Smooth muscle cell (in vitro differentiated cells): ENCODE measurements at regions not wholly inside any gene's neighbourhood (a gene's known extent, or its start where the extent isn't known, plus 50 kb on each side); places are given as distances from the start of the nearest gene placed in this dataset.

Experiments used
- DNase-seq: peaks from one replicate; lab custom pipeline; 2025; ENCODE audit not compliant: unreplicated experiment; lab: John Stamatoyannopoulos, UW
- H2AFZ ChIP-seq: fragments of 200-600 bp; sonication (generic); 2 replicates; pipeline ENCODE4 v1.6.0; 2016; ENCODE audit warnings: antibody characterized with exemption, low read depth, mild to moderate bottlenecking
- H3F3A ChIP-seq: fragments of 200-600 bp; sonication (generic); 2 replicates; pipeline ENCODE4 v1.6.0; 2017; ENCODE audit warnings: antibody characterized with exemption, low read depth
- H3K27ac ChIP-seq: fragments of 200-600 bp; sonication (generic); 2 replicates; pipeline ENCODE4 v1.5.1; 2016; ENCODE audit warnings: low read depth, mild to moderate bottlenecking
- H3K27me3 ChIP-seq: fragments of 200-600 bp; sonication (generic); 2 replicates; pipeline ENCODE4 v1.6.1; 2016; ENCODE audit warnings: low read depth, mild to moderate bottlenecking
- H3K36me3 ChIP-seq: fragments of 200-600 bp; sonication (generic); 2 replicates; pipeline ENCODE4 v1.5.1; 2016; ENCODE audit warnings: low read depth
- H3K4me1 ChIP-seq: fragments of 200-600 bp; sonication (generic); 2 replicates; pipeline ENCODE4 v1.5.1; 2016; ENCODE audit warnings: low read depth
- H3K4me2 ChIP-seq: fragments of 200-600 bp; sonication (generic); 2 replicates; pipeline ENCODE4 v1.6.0; 2016; ENCODE audit warnings: mild to moderate bottlenecking
- H3K4me3 ChIP-seq: fragments of 200-600 bp; sonication (generic); 2 replicates; pipeline ENCODE4 v1.5.1; 2016; ENCODE audit warnings: mild to moderate bottlenecking
- H3K79me2 ChIP-seq: fragments of 200-600 bp; sonication (generic); 2 replicates; pipeline ENCODE4 v1.6.0; 2016; ENCODE audit warnings: low read depth, mild to moderate bottlenecking
- H3K9ac ChIP-seq: fragments of 200-600 bp; sonication (generic); 2 replicates; pipeline ENCODE4 v1.6.0; 2016; ENCODE audit warnings: low read depth
- H3K9me3 ChIP-seq: fragments of 200-600 bp; sonication (generic); replicated peaks from 2 replicates; pipeline ENCODE4 v1.5.1; 2016; ENCODE audit warnings: low read depth
- H4K20me1 ChIP-seq: fragments of 200-600 bp; sonication (generic); 2 replicates; pipeline ENCODE4 v1.6.0; 2016; ENCODE audit warnings: low read depth
- CTCF ChIP-seq: fragments of 200-600 bp; sonication (generic); IDR thresholded peaks from 2 replicates; pipeline ENCODE4 v1.5.1; 2017; ENCODE audit warnings: borderline replicate concordance, mild to moderate bottlenecking, antibody characterized with exemption; ENCODE audit not compliant: insufficient read depth, poor library complexity, severe bottlenecking
- WGBS: methylation state at CpG from one replicate; pipeline ENCODE4 v1.1.7; 2016; ENCODE audit warnings: low lambda C conversion rate; 5-methylcytosine and 5-hydroxymethylcytosine counted together

GRCh38 chr1:217010253-217010652 is 287.0 kb upstream of the ESRRG start:
- WGBS = 89% methylated on average over 2 of the region's 2 CpGs

DNA sequence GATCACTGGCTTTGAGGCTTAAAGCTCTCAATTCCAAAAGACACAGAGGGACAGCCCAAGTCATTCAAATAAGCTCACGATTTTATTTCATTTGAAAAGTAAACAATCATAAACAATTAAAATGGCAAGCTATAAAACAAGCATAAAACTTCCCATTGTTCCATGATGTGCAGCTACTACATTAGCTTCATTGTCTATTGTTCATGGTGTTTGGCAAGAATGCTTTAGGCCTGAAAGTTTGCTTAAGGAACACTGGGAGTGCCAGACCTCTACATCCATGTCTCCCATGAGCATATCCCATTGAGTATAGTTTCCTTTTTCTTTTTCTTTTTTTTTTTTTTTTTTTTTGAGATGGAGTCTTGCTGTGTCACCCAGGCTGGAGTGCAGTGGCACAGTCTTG is 286.1 kb upstream of the ESRRG start:
- H3K4me1 ChIP-seq = no peaks in the 10 kb centered on the region
- H3F3A ChIP-seq = no peaks in the 10 kb centered on the region
- H3K27me3 ChIP-seq = peaks cover 14% of the 10 kb centered on the region
- H4K20me1 ChIP-seq = no peaks in the 10 kb centered on the region
- no peak for DNase-seq
- no peak for TF ChIP-seq CTCF
- no peak overlapping the region for H3K27ac ChIP-seq
- no peak overlapping the region for H3K9ac ChIP-seq
- H3K4me2 ChIP-seq = no peak overlapping the region
- 75% methylated on average over 1 of the region's 1 CpG for WGBS
- H3K4me3 ChIP-seq = no peak overlapping the region
- no peaks in the 10 kb centered on the region for H3K9me3 ChIP-seq
- no peaks in the 10 kb centered on the region for H3K36me3 ChIP-seq
- no peaks in the 10 kb centered on the region for H3K79me2 ChIP-seq
- H2AFZ ChIP-seq = no peak overlapping the region

More at GRCh38 chr1:217010253-217010652, 287.0 kb upstream of the ESRRG start:
- Histone ChIP-seq H3K9me3 (no peaks in the 10 kb centered on the region), H2AFZ (no peak overlapping the region), H3K4me1 (no peaks in the 10 kb centered on the region), H4K20me1 (no peaks in the 10 kb centered on the region), H3K27ac (no peak overlapping the region), H3F3A (no peaks in the 10 kb centered on the region), H3K27me3 (peaks cover 14% of the 10 kb centered on the region), H3K4me3 (no peak overlapping the region), H3K9ac (no peak overlapping the region), H3K79me2 (no peaks in the 10 kb centered on the region), H3K4me2 (no peak overlapping the region), H3K36me3 (no peaks in the 10 kb centered on the region)
- no peak for DNase-seq
- TF ChIP-seq CTCF = no peak

- Histone ChIP-seq H3K27me3 (no peaks in the 10 kb centered on the region), H2AFZ (no peak overlapping the region), H3K9ac (no peak overlapping the region), H3K4me2 (no peak overlapping the region), H3K4me3 (no peak overlapping the region), H3K4me1 (no peaks in the 10 kb centered on the region), H3K27ac (no peak overlapping the region), H3F3A (no peaks in the 10 kb centered on the region), H3K79me2 (no peaks in the 10 kb centered on the region), H3K36me3 (no peaks in the 10 kb centered on the region), H3K9me3 (no peaks in the 10 kb centered on the region), H4K20me1 (no peaks in the 10 kb centered on the region)
- no peak for TF ChIP-seq CTCF
- 94% methylated on average over 4 of the region's 4 CpGs for WGBS
- no peak for DNase-seq
Measured at GRCh38 chr1:217004776-217005436, 281.7 kb upstream of the ESRRG start.

DNA sequence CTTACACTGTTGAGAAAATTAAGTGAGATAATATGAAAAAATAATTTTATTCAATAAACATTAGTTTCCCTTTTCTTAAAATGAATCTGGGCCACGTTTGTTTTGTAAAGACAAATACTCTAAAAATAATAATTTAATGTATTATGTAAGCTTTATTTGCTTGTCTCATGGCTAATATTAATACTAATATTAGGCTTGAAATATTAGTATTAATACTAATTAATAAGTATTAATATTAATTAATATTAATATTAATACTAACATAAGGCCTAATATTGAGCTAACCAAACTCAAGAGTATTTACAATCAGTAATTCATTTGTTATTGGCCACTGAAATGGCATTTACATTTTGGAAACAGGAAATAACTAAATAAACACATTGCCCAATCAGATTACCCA is 280.1 kb upstream of the ESRRG start:
- H3K27ac ChIP-seq = no peak overlapping the region
- TF ChIP-seq CTCF = no peak
- H3K9ac ChIP-seq = no peak overlapping the region
- WGBS = 93% methylated on average over 1 of the region's 1 CpG
- no peaks in the 10 kb centered on the region for H3K4me1 ChIP-seq
- H3K36me3 ChIP-seq = no peaks in the 10 kb centered on the region
- H4K20me1 ChIP-seq = no peaks in the 10 kb centered on the region
- H3K79me2 ChIP-seq = no peaks in the 10 kb centered on the region
- H2AFZ ChIP-seq = no peak overlapping the region
- H3K9me3 ChIP-seq = no peaks in the 10 kb centered on the region
- H3K27me3 ChIP-seq = no peaks in the 10 kb centered on the region
- no peaks in the 10 kb centered on the region for H3F3A ChIP-seq
- no peak for DNase-seq
- H3K4me3 ChIP-seq = no peak overlapping the region
- no peak overlapping the region for H3K4me2 ChIP-seq
